ENCODE measurements at regions not wholly inside any gene's neighbourhood (a gene's known extent, or its start where the extent isn't known, plus 50 kb on each side); places are given as distances from the start of the nearest gene placed in this dataset.

- no peak for DNase-seq (ENCODE audit: low read depth)
- in situ Hi-C loops (cut with HindIII; ENCODE audit: low sequenced_read_pairs) = loop anchor here (25.0 kb wide), 1 partner anchor 539 kb away; no protein-coding TSS in a partner anchor
- H3K4me3 ChIP-seq (ENCODE audit: low read depth, low read length) = no peak overlapping the region
- no peak for TF ChIP-seq CTCF (IDR thresholded peaks at IDR 0.05; ENCODE audit: low read depth, low read length, missing control alignments)
Observed at GRCh38 chr1:227451057-227451456, 112.3 kb upstream of the ZNF678 start.

GRCh38 chr1:227450489-227450888 lies 112.9 kb upstream of the ZNF678 start:
- no peak for DNase-seq (ENCODE audit: low read depth)
- H3K4me3 ChIP-seq (ENCODE audit: low read depth, low read length) = no peak overlapping the region
- in situ Hi-C loops (cut with HindIII; ENCODE audit: low sequenced_read_pairs) = loop anchor here (25.0 kb wide), 1 partner anchor 538 kb away; no protein-coding TSS in a partner anchor
- no peak for TF ChIP-seq CTCF (IDR thresholded peaks at IDR 0.05; ENCODE audit: low read depth, low read length, missing control alignments)

- in situ Hi-C loops (cut with HindIII; ENCODE audit: low sequenced_read_pairs) = loop anchor here (25.0 kb wide), 1 partner anchor 538 kb away; no protein-coding TSS in a partner anchor
Observed at GRCh38 chr1:227449741-227450441, 113.5 kb upstream of the ZNF678 start.

GRCh38 chr1:227449051-227449450 lies 114.3 kb upstream of the ZNF678 start:
- no peak overlapping the region for H3K4me3 ChIP-seq (ENCODE audit: low read depth, low read length)
- in situ Hi-C loops (cut with HindIII; ENCODE audit: low sequenced_read_pairs) = no loop called here
- no peak for DNase-seq (ENCODE audit: low read depth)
- TF ChIP-seq CTCF (IDR thresholded peaks at IDR 0.05; ENCODE audit: low read depth, low read length, missing control alignments) = no peak

More at GRCh38 chr1:227449741-227450441, 113.5 kb upstream of the ZNF678 start:
- DNase-seq (ENCODE audit: low read depth) = no peak
- H3K4me3 ChIP-seq (ENCODE audit: low read depth, low read length) = no peak overlapping the region
- no peak for TF ChIP-seq CTCF (IDR thresholded peaks at IDR 0.05; ENCODE audit: low read depth, low read length, missing control alignments)

GRCh38 chr1:227447531-227447990 lies 115.8 kb upstream of the ZNF678 start:
- peak; percentile 52 for TF ChIP-seq CTCF (IDR thresholded peaks at IDR 0.05; ENCODE audit: low read depth, low read length, missing control alignments)
- in situ Hi-C loops (cut with HindIII; ENCODE audit: low sequenced_read_pairs) = no loop called here
- H3K4me3 ChIP-seq (ENCODE audit: low read depth, low read length) = no peak overlapping the region
- no peak for DNase-seq (ENCODE audit: low read depth)

GRCh38 chr1:227445746-227446145 lies 117.6 kb upstream of the ZNF678 start:
- no peak for DNase-seq (ENCODE audit: low read depth)
- in situ Hi-C loops (cut with HindIII; ENCODE audit: low sequenced_read_pairs) = no loop called here
- TF ChIP-seq CTCF (IDR thresholded peaks at IDR 0.05; ENCODE audit: low read depth, low read length, missing control alignments) = no peak
- no peak overlapping the region for H3K4me3 ChIP-seq (ENCODE audit: low read depth, low read length)

All from astrocyte of the cerebellum (primary cell).